GM12878 (cell line): ENCODE measurements at regions not wholly inside any gene's neighbourhood (a gene's known extent, or its start where the extent isn't known, plus 50 kb on each side); places are given as distances from the start of the nearest gene placed in this dataset.

Source experiments
- ATF7 ChIP-seq: fragments of 450-650 bp; IDR thresholded peaks from 2 replicates; pipeline ENCODE4 v1.6.1; 2016; ENCODE audit warnings: low read depth, mild to moderate bottlenecking
- CHD4 ChIP-seq: fragments of 200-600 bp; sonication (generic); IDR thresholded peaks from 2 replicates; pipeline ENCODE4 v1.6.1; 2016; ENCODE audit warnings: mild to moderate bottlenecking
- ETV6 ChIP-seq, 2 experiments: fragments of 450-650 bp in 1 of 2; IDR thresholded peaks in 1 of 2; conservative IDR thresholded peaks in 1 of 2; 2 replicates each; pipeline ENCODE4 v1.6.1; 2014; ENCODE audit warnings: antibody characterized with exemption in 1 of 2, borderline replicate concordance in 1 of 2, low read depth in 1 of 2, mild to moderate bottlenecking in 1 of 2, moderate library complexity in 1 of 2
- GABPA ChIP-seq: IDR thresholded peaks from 2 replicates; pipeline ENCODE4 v1.6.1; 2014; ENCODE audit warnings: antibody characterized with exemption, low read depth, mild to moderate bottlenecking, inconsistent platforms
- HCFC1 ChIP-seq: fragments of 150-350 bp; IDR thresholded peaks from 2 replicates; pipeline ENCODE4 v1.6.1; 2014; ENCODE audit warnings: low read length
- JUNB ChIP-seq: IDR thresholded peaks from 2 replicates; pipeline ENCODE4 v1.6.1; 2016; ENCODE audit warnings: antibody characterized with exemption, mild to moderate bottlenecking
- JUND ChIP-seq: IDR thresholded peaks from 2 replicates; pipeline ENCODE4 v1.6.1; 2012; ENCODE audit warnings: low read depth, mild to moderate bottlenecking, low read length, improper control_type of control experiment, moderate library complexity
- NBN ChIP-seq: fragments of 450-650 bp; IDR thresholded peaks from 2 replicates; pipeline ENCODE4 v1.6.1; 2016
- SMC3 ChIP-seq: IDR thresholded peaks from 2 replicates; pipeline ENCODE4 v1.6.1; 2011; ENCODE audit warnings: low read length, improper control_type of control experiment, borderline replicate concordance
- ZNF217 ChIP-seq: fragments of 450-650 bp; IDR thresholded peaks from 2 replicates; pipeline ENCODE4 v1.6.1; 2017; ENCODE audit warnings: antibody characterized with exemption, mild to moderate bottlenecking
- TF ChIP-seq, protein P1 (sequence below): IDR thresholded peaks from 2 replicates; pipeline ENCODE4 v1.6.1; 2012; ENCODE audit warnings: improper control_type of control experiment, low read depth, low read length; ENCODE audit not compliant: insufficient replicate concordance

DNA sequence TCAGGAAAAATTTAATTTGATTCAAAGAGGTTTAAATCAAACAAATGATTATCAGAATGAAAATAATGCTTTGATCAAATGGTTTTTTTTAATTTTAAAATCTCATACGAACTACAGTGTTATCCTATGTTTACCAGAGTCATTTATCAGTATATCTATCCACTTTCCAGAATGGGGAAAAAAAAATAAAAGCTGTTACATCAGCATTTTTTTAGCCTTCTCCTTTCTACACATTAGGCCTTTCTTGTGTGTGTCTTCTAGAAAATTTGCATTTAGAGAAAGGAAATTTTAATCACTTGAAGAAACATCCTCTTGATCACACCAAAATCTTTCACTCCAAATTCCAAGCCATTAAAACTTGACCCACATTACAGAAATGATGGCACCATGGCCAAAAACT, 608.9 kb upstream of the ID2 start:
- TF ChIP-seq JUND: no peak
- TF ChIP-seq ZNF217: no peak
- TF ChIP-seq, protein P1, sequence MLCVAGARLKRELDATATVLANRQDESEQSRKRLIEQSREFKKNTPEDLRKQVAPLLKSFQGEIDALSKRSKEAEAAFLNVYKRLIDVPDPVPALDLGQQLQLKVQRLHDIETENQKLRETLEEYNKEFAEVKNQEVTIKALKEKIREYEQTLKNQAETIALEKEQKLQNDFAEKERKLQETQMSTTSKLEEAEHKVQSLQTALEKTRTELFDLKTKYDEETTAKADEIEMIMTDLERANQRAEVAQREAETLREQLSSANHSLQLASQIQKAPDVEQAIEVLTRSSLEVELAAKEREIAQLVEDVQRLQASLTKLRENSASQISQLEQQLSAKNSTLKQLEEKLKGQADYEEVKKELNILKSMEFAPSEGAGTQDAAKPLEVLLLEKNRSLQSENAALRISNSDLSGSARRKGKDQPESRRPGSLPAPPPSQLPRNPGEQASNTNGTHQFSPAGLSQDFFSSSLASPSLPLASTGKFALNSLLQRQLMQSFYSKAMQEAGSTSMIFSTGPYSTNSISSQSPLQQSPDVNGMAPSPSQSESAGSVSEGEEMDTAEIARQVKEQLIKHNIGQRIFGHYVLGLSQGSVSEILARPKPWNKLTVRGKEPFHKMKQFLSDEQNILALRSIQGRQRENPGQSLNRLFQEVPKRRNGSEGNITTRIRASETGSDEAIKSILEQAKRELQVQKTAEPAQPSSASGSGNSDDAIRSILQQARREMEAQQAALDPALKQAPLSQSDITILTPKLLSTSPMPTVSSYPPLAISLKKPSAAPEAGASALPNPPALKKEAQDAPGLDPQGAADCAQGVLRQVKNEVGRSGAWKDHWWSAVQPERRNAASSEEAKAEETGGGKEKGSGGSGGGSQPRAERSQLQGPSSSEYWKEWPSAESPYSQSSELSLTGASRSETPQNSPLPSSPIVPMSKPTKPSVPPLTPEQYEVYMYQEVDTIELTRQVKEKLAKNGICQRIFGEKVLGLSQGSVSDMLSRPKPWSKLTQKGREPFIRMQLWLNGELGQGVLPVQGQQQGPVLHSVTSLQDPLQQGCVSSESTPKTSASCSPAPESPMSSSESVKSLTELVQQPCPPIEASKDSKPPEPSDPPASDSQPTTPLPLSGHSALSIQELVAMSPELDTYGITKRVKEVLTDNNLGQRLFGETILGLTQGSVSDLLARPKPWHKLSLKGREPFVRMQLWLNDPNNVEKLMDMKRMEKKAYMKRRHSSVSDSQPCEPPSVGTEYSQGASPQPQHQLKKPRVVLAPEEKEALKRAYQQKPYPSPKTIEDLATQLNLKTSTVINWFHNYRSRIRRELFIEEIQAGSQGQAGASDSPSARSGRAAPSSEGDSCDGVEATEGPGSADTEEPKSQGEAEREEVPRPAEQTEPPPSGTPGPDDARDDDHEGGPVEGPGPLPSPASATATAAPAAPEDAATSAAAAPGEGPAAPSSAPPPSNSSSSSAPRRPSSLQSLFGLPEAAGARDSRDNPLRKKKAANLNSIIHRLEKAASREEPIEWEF: no peak
- no peak for TF ChIP-seq JUNB
- no peak for TF ChIP-seq ATF7
- no peak for TF ChIP-seq CHD4
- no peak for TF ChIP-seq HCFC1
- TF ChIP-seq SMC3: no peak
- no peak for TF ChIP-seq ETV6 (conservative IDR thresholded peaks at IDR 0.05 in 1 of 2, IDR thresholded peaks at IDR 0.05 in 1 of 2; ENCODE audit: borderline replicate concordance in 1 of 2, low read depth in 1 of 2)
- no peak for TF ChIP-seq NBN
- no peak for TF ChIP-seq GABPA
